ENCODE measurements at regions not wholly inside any gene's neighbourhood (a gene's known extent, or its start where the extent isn't known, plus 50 kb on each side); places are given as distances from the start of the nearest gene placed in this dataset.
A peak's percentile ranks its signal among the peaks of the same experiment; 100 is the strongest.
"Not testable (repeated sequence)": the region's sequence is repeated elsewhere in the genome, so short reads cannot be mapped to it uniquely, and the experiment has no call there.

DNA sequence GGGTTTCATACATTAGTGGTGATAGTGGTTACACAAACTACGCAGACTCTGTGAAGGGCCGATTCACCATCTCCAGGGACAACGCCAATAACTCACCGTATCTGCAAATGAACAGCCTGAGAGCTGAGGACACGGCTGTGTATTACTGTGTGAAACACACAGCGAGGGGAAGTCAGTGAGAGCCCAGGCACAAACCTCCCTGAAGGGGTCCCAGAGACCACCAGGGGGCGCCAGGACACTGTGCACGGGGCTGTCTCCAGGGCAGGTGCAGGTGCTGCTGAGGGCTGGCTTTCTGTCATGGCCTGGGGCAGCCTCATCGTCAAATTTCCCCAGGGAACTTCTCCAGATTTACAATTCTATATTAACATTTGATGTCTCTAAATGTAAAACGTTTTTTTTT lies 184.6 kb upstream of the TP53TG3C start:
- peak; percentile 34 for DNase-seq
- not testable (repeated sequence) for H3K4me3 Mint-ChIP-seq, H3K4me1 Mint-ChIP-seq, H3K27ac Mint-ChIP-seq, H3K9me3 Mint-ChIP-seq, H3K36me3 Mint-ChIP-seq, H3K27me3 Mint-ChIP-seq

- not testable (repeated sequence) for H3K27me3 Mint-ChIP-seq, DNase-seq, H3K4me1 Mint-ChIP-seq, H3K9me3 Mint-ChIP-seq, H3K36me3 Mint-ChIP-seq, H3K27ac Mint-ChIP-seq, H3K4me3 Mint-ChIP-seq
These were observed 166.9 kb upstream of the TP53TG3C start for GRCh38 chr16:33027121-33027520.

GRCh38 chr16:33027941-33028340 lies 166.1 kb upstream of the TP53TG3C start:
- not testable (repeated sequence) for H3K4me3 Mint-ChIP-seq, H3K36me3 Mint-ChIP-seq, H3K4me1 Mint-ChIP-seq, H3K27ac Mint-ChIP-seq, DNase-seq, H3K9me3 Mint-ChIP-seq, H3K27me3 Mint-ChIP-seq

DNA sequence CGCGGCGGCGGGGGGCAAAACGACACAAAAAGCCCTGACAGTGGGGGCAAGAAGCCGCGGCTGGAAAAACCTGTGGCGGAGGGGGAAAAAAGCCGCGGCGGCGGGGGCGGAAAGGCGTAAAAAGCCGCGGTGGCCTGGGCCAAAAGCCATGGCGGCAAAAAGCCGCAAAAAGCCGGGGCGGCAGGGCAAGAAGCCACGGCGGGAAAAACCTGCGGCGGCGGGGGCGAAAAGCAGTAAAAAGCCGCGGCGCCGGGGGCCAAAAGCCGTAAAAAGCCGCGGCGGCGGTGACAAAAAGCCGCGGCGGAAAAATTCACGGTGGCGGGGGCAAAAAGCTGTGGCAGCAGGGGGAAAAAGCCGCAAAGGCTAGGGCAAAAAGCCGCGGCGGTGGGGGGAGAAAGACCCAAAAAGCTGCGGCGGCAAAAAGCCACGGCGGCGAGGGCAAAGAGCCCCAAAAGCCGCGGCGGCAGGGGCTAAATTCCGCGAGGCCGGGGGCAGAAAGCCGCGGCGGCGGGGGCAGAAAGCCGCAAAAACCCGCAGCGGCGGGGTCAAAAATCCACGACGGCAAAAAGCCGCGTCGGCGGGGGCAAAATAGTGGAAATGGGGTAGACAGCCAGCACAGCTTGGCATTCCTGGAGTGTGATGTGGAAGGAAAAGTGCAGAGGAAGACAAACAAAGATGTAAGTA lies 165.2 kb upstream of the TP53TG3C start:
- H3K4me1 Mint-ChIP-seq, H3K27ac Mint-ChIP-seq, H3K9me3 Mint-ChIP-seq, DNase-seq, H3K4me3 Mint-ChIP-seq, H3K36me3 Mint-ChIP-seq, H3K27me3 Mint-ChIP-seq: not testable (repeated sequence)

GRCh38 chr16:33048849-33049248 lies 145.2 kb upstream of the TP53TG3C start:
- DNase-seq, H3K36me3 Mint-ChIP-seq, H3K9me3 Mint-ChIP-seq, H3K4me1 Mint-ChIP-seq, H3K27ac Mint-ChIP-seq, H3K27me3 Mint-ChIP-seq, H3K4me3 Mint-ChIP-seq: not testable (repeated sequence)

DNA sequence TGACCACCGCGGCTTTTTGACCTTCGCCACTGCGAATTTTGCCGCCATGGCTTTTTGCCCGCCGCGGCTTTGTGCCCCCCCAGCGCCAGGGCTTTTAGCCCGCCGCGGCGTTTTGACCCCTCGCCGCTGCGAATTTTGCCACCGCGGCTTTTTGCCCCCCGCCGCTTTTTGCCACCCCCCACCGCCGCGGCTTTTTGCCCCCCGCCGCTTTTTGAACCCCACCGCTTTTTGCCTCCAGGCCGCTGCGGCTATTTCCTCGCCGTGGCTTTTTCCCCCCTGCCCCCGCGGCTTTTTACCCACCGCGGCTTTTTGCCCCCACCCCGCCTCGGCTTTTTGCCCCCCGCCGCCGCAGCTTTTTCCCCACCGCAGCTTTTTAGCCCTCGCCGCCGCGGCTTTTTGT lies 134.8 kb upstream of the TP53TG3C start:
- Mint-ChIP-seq H3K27ac (no peak overlapping the region), H3K36me3 (no peaks in the 10 kb centered on the region), H3K4me3 (no peak overlapping the region), H3K9me3 (no peaks in the 10 kb centered on the region), H3K27me3 (no peaks in the 10 kb centered on the region), H3K4me1 (no peaks in the 10 kb centered on the region)
- no peak for DNase-seq

- not testable (repeated sequence) for H3K4me3 Mint-ChIP-seq, H3K27me3 Mint-ChIP-seq, H3K4me1 Mint-ChIP-seq, H3K27ac Mint-ChIP-seq, H3K36me3 Mint-ChIP-seq, DNase-seq, H3K9me3 Mint-ChIP-seq
These were observed 134.2 kb upstream of the TP53TG3C start for GRCh38 chr16:33059654-33060421.

- H3K4me1 Mint-ChIP-seq, H3K4me3 Mint-ChIP-seq, H3K36me3 Mint-ChIP-seq, H3K27ac Mint-ChIP-seq, H3K27me3 Mint-ChIP-seq, DNase-seq, H3K9me3 Mint-ChIP-seq: not testable (repeated sequence)
These were observed 131.3 kb upstream of the TP53TG3C start for GRCh38 chr16:33062763-33063162.

DNA sequence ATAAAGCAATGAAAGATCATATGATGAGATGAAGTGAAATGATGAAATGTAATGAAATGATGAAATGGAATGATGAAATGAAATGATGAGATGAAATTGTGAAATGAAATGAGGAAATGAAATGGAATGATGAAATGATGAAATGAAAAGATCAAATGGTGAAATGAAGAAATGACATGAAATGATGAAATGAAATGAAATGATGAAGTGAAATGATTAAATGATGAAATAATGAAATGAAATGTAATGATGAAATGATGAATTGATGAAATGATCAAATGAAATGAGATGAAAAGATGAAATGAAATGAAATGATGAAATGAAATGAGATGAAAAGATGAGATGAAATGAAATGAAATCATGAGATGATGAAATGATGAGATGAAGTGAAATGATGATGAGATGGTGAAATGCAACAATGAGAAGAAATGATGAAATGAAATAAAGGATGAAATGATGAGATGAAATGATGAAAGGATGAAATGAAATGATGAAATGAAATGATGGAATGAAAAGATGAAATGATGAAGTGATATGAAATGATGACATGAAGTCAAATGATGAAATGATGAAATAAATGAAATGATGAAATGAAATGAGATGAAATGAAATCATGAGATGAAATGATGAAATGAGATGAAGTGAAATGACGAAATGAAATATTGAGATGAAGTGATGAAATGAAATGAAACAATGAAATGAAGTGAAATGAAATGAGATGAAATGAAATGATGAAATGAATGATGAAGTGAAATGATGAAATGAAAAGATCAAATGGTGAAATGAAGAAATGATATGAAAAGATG lies 130.5 kb upstream of the TP53TG3C start:
- H3K27me3 Mint-ChIP-seq, H3K4me3 Mint-ChIP-seq, H3K36me3 Mint-ChIP-seq, DNase-seq, H3K9me3 Mint-ChIP-seq, H3K27ac Mint-ChIP-seq, H3K4me1 Mint-ChIP-seq: not testable (repeated sequence)

DNA sequence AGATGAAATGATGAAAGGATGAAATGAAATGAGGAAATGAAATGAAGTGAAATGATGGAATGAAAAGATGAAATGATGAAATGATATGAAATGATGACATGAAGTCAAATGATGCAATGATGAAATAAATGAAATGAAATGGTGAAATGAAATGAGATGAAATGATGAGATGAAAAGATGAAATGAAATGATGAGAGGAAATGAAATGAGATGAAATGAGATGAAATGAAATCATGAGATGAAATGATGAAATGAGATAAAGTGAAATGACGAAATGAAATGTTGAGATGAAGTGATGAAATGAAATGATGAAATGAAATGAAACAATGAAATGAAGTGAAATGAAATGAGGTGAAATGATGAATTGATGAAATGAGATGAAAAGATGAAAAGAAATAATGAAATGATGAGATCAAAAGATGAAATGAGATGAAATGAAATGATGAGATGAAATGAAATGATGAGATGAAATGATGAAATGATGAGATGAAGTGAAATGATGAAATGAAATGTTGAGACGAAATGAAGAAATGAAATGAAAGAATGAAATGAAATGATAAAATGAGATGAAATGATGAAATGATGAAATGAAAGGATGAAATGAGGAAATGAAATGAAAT lies 129.5 kb upstream of the TP53TG3C start:
- DNase-seq, H3K27ac Mint-ChIP-seq, H3K36me3 Mint-ChIP-seq, H3K9me3 Mint-ChIP-seq, H3K4me1 Mint-ChIP-seq, H3K4me3 Mint-ChIP-seq, H3K27me3 Mint-ChIP-seq: not testable (repeated sequence)
